Colonic mucosa (tissue), 4 donors: ENCODE measurements at regions not wholly inside any gene's neighbourhood (a gene's known extent, or its start where the extent isn't known, plus 50 kb on each side); places are given as distances from the start of the nearest gene placed in this dataset.

Experiments used
- DNase-seq: peaks from one replicate; pipeline ENCODE4 v3.0.0-alpha.2; 2020
- H3K27ac ChIP-seq: fragments of 200-600 bp; one replicate; pipeline ENCODE4 v1.8.0; 2021
- H3K27me3 ChIP-seq: fragments of 200-600 bp; one replicate; pipeline ENCODE4 v1.8.0; 2021
- H3K36me3 ChIP-seq: fragments of 200-600 bp; one replicate; pipeline ENCODE4 v1.8.0; 2021
- H3K4me1 ChIP-seq: fragments of 200-600 bp; one replicate; pipeline ENCODE4 v1.8.0; 2021; ENCODE audit warnings: mild to moderate bottlenecking
- H3K4me3 ChIP-seq: fragments of 200-600 bp; one replicate; pipeline ENCODE4 v1.8.0; 2021
- H3K9ac ChIP-seq, 2 donors: one replicate each; pipeline ENCODE4 v1.7.0; 2013; ENCODE audit warnings: control low read depth in 2 of 2, low read depth in 2 of 2, low read length in 2 of 2
- H3K9me3 ChIP-seq: fragments of 200-600 bp; one replicate; pipeline ENCODE4 v1.8.0; 2021
- intact Hi-C: fragments of 100-400 bp; cut with DNase I; formaldehyde crosslinking; loops from one replicate; pipeline ENCODE4 v1.14.1; 2022
- TF ChIP-seq, protein P1 (sequence below): fragments of 200-600 bp; IDR thresholded peaks from one replicate; pipeline ENCODE4 v1.8.0; 2022; ENCODE audit warnings: antibody characterized with exemption, mild to moderate bottlenecking
- donor health status: healthy.
- donor health status: DM: no; HTN: no; CAD: no.
- donor health status: DM: no; HTN: no; CAD: no.

DNA sequence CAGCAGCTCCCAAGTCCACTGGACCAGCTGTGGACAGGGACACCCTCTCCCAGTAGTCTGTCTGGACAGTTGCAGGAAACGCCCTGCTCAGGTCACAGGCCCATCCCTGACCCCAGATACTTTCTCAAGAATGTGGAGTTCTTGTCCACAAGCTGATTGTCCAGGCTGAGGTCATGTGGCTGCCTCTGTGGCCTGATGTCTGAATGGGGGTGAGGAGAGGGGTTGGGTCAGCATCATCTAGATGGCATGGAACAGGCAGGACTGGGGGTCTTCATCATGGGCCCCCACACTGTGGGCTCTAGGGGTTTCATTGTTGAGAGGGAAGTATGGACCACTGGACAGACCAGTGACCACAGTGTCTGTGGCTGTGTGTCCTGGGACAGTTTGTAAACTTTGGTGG, 1015.0 kb downstream of the TBC1D22A start:
- Histone ChIP-seq H3K27ac (no peak overlapping the region), H3K4me1 (no peaks in the 10 kb centered on the region), H3K36me3 (no peaks in the 10 kb centered on the region), H3K27me3 (no peaks in the 10 kb centered on the region), H3K9ac (no peak overlapping the region), H3K9me3 (no peaks in the 10 kb centered on the region), H3K4me3 (no peak overlapping the region)
- TF ChIP-seq, protein P1, sequence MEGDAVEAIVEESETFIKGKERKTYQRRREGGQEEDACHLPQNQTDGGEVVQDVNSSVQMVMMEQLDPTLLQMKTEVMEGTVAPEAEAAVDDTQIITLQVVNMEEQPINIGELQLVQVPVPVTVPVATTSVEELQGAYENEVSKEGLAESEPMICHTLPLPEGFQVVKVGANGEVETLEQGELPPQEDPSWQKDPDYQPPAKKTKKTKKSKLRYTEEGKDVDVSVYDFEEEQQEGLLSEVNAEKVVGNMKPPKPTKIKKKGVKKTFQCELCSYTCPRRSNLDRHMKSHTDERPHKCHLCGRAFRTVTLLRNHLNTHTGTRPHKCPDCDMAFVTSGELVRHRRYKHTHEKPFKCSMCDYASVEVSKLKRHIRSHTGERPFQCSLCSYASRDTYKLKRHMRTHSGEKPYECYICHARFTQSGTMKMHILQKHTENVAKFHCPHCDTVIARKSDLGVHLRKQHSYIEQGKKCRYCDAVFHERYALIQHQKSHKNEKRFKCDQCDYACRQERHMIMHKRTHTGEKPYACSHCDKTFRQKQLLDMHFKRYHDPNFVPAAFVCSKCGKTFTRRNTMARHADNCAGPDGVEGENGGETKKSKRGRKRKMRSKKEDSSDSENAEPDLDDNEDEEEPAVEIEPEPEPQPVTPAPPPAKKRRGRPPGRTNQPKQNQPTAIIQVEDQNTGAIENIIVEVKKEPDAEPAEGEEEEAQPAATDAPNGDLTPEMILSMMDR = no peak
- intact Hi-C loops = no loop called here
- DNase-seq = no peak

DNA sequence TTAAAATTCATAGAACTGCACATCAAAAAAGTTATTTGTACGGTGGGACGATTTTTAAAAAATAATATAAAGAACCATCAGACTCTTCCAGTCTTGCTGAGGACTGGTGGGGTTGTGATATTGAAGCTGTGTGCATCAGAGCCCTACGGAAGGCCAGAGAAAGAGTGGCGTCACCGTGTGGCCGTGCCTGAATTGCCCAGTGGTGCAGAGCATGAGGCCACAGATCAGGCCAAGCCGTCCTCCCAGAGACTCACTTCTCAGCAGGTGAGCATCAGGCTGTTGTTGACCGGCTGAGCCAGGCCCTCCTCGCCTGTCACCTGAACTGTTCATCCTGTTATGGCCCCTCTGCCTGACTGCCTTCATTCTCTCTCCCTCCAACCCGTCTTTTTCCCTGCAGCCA, 1013.9 kb downstream of the TBC1D22A start:
- Histone ChIP-seq H3K9ac (no peak overlapping the region), H3K4me1 (no peaks in the 10 kb centered on the region), H3K27ac (no peak overlapping the region), H3K9me3 (no peaks in the 10 kb centered on the region), H3K36me3 (no peaks in the 10 kb centered on the region), H3K4me3 (no peak overlapping the region), H3K27me3 (no peaks in the 10 kb centered on the region)
- TF ChIP-seq, protein P1 = no peak
- no peak for DNase-seq
- intact Hi-C loops = no loop called here

DNA sequence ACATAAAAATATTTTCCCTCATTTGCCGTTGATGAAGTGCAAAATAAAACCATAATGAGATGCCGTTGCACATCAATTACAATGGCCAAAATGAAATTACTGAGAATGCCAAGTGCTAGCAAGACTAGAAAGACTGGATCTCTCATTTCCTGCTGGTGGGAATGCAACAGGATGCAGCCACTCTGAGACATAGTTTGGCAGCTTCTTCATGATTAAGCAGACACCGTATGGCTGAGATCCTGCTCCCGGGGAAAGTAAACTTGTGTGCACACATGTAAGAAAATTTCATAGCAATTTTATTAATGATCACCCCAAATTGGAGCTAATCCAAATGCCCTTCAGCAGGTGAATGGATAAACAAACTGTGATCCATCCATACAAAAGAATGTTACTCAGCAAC, 1013.2 kb downstream of the TBC1D22A start:
- intact Hi-C loops = no loop called here
- TF ChIP-seq, protein P1 = no peak
- Histone ChIP-seq H3K9me3 (no peaks in the 10 kb centered on the region), H3K36me3 (no peaks in the 10 kb centered on the region), H3K27me3 (no peaks in the 10 kb centered on the region), H3K4me3 (no peak overlapping the region), H3K4me1 (no peaks in the 10 kb centered on the region), H3K9ac (no peak overlapping the region), H3K27ac (no peak overlapping the region)
- no peak for DNase-seq

DNA sequence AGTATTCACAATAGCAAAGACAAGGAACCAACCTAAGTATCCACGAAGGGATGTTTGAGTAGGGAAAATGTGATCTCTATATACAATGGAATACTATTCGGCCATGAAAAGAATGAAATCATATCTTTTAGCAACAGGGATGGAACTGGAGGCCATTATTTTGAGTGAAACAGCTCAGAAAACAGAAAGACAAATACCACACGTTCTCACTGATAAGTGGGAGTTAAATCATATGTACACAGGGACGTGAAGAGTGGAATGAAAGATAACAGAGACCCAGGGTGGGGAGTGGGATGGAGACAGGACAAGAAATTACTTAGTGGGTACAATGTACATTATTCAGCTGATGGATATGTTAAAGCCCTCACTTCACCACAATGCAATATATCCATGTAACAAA, 1012.7 kb downstream of the TBC1D22A start:
- Histone ChIP-seq H3K9ac (no peak overlapping the region), H3K27me3 (no peaks in the 10 kb centered on the region), H3K4me1 (no peaks in the 10 kb centered on the region), H3K36me3 (no peaks in the 10 kb centered on the region), H3K27ac (no peak overlapping the region), H3K4me3 (no peak overlapping the region), H3K9me3 (no peaks in the 10 kb centered on the region)
- DNase-seq = no peak
- intact Hi-C loops = no loop called here
- TF ChIP-seq, protein P1 = no peak

DNA sequence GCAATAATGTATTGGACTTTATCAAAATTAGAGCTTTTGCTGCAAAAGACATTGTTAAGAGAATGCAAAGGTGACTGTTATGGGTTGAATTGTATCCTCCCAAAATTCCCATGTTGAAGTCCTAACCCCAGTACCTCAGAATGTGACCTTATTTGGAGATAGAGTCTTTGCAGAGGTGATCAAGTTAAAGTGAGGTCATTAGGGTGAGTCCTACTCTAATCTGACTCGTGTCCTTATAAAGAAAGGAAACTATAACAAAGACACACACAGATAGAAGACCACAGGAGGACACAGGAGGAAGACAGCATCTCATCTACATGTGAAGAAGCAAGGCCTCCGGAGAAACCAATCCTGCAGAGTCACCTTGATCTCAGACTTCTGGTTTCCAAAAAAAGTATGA, 1011.2 kb downstream of the TBC1D22A start:
- no peaks in the 10 kb centered on the region for H3K4me1 ChIP-seq
- H3K9ac ChIP-seq = no peak overlapping the region
- no peak overlapping the region for H3K27ac ChIP-seq
- no peaks in the 10 kb centered on the region for H3K36me3 ChIP-seq
- no peaks in the 10 kb centered on the region for H3K9me3 ChIP-seq
- DNase-seq = no peak
- intact Hi-C loops = no loop called here
- TF ChIP-seq, protein P1 = no peak
- no peak overlapping the region for H3K4me3 ChIP-seq
- H3K27me3 ChIP-seq = no peaks in the 10 kb centered on the region

DNA sequence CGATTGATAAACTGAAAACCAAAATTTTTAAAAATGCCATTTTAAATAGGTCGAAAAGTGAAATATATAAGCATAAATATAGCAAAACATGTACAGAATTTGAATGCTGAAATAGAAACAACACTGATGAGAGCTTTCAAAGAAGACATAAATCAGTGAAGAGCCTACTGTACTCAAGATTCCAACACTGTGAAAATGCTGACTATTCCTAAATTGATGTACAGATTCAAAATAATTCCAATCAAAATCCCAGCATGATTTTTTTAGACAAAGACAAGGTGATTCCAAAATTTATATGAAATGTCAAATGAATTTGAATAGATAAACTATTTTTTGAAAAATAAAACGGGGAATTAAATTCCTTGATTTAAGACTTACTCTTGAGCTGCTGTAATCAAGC, 1010.4 kb downstream of the TBC1D22A start:
- Histone ChIP-seq H3K4me3 (no peak overlapping the region), H3K4me1 (no peaks in the 10 kb centered on the region), H3K9me3 (no peaks in the 10 kb centered on the region), H3K36me3 (no peaks in the 10 kb centered on the region), H3K27ac (no peak overlapping the region), H3K27me3 (no peaks in the 10 kb centered on the region), H3K9ac (no peak overlapping the region)
- TF ChIP-seq, protein P1 = no peak
- intact Hi-C loops = no loop called here
- DNase-seq = no peak
